Tibial nerve (tissue), 4 donors: ENCODE measurements at regions not wholly inside any gene's neighbourhood (a gene's known extent, or its start where the extent isn't known, plus 50 kb on each side); places are given as distances from the start of the nearest gene placed in this dataset.

Source experiments
- DNase-seq, 2 donors: peaks; one replicate each; pipeline ENCODE4 v3.0.0-alpha.2; 2019; ENCODE audit warnings: low spot score in 2 of 2
- H3K27ac ChIP-seq, 4 donors: fragments of 200-600 bp; sonication (generic) in 3 of 4; one replicate each; pipeline ENCODE4 v1.5.1; 2017 to 2019; ENCODE audit warnings: mild to moderate bottlenecking in 1 of 4
- H3K27me3 ChIP-seq, 2 donors: fragments of 200-600 bp; sonication (generic) in 1 of 2; one replicate each; pipeline versions ENCODE4 v1.5.1 to v1.6.0; 2017 to 2019
- H3K36me3 ChIP-seq, 3 donors: fragments of 200-600 bp; sonication (generic); one replicate each; pipeline ENCODE4 v1.5.1; 2018 to 2019
- H3K4me1 ChIP-seq, 4 donors: fragments of 200-600 bp; sonication (generic) in 3 of 4; one replicate each; pipeline ENCODE4 v1.5.1; 2017 to 2019
- H3K4me3 ChIP-seq, 4 donors: fragments of 200-600 bp; sonication (generic) in 3 of 4; one replicate each; pipeline ENCODE4 v1.5.1; 2017 to 2019; ENCODE audit warnings: mild to moderate bottlenecking in 1 of 4, moderate library complexity in 1 of 4
- H3K9me3 ChIP-seq, 4 donors: fragments of 200-600 bp; sonication (generic) in 3 of 4; one replicate each; pipeline ENCODE4 v1.5.1; 2017 to 2019
- CTCF ChIP-seq, 5 experiments: fragments of 200-600 bp in 3 of 5; fragments of 450-650 bp in 2 of 5; sonication (generic) in 3 of 5; IDR thresholded peaks; one replicate each; pipeline ENCODE4 v1.5.1; 2016 to 2019; ENCODE audit warnings: antibody characterized with exemption in 5 of 5, mild to moderate bottlenecking in 3 of 5, moderate library complexity in 2 of 5
- EP300 ChIP-seq, 2 donors: sonication (generic); formaldehyde crosslinking; IDR thresholded peaks; one replicate each; pipeline ENCODE4 v1.6.1; 2017; ENCODE audit warnings: antibody characterized with exemption in 2 of 2, mild to moderate bottlenecking in 1 of 2
- POLR2A ChIP-seq, 2 donors: fragments of 450-650 bp; IDR thresholded peaks; one replicate each; pipeline ENCODE4 v1.6.1; 2017; ENCODE audit warnings: antibody characterized with exemption in 2 of 2, mild to moderate bottlenecking in 2 of 2, moderate library complexity in 2 of 2
- WGBS, 2 donors: methylation state at CpG; one replicate each; pipeline ENCODE4 v1.1.5; 2018; 5-methylcytosine and 5-hydroxymethylcytosine counted together

GRCh38 chrX:6384371-6384770, 150.5 kb downstream of the VCX3A start:
- TF ChIP-seq POLR2A (IDR thresholded peaks at IDR 0.05) (no peak), EP300 (IDR thresholded peaks at IDR 0.05) (no peak), CTCF (IDR thresholded peaks at IDR 0.05) (no peak)
- H3K27ac ChIP-seq = peak overlapping the region in 2 of 4 donors; percentile 41 to 55
- no peaks in the 10 kb centered on the region for H3K9me3 ChIP-seq
- no peaks in the 10 kb centered on the region for H3K36me3 ChIP-seq
- no peaks in the 10 kb centered on the region for H3K4me1 ChIP-seq
- no peak overlapping the region for H3K4me3 ChIP-seq
- 12 to 41% methylated on average over 6 of the region's 6 CpGs for WGBS, 2 donors
- H3K27me3 ChIP-seq = no peaks in the 10 kb centered on the region
- DNase-seq = no peak

GRCh38 chrX:6383917-6384316, 151.0 kb downstream of the VCX3A start:
- Histone ChIP-seq H3K9me3 (no peaks in the 10 kb centered on the region), H3K36me3 (no peaks in the 10 kb centered on the region), H3K27me3 (no peaks in the 10 kb centered on the region), H3K4me3 (no peak overlapping the region), H3K27ac (peak overlapping the region in 1 of 4 donors; percentile 55), H3K4me1 (no peaks in the 10 kb centered on the region)
- WGBS, 2 donors = 0 to 4% methylated on average over 5 of the region's 5 CpGs
- TF ChIP-seq CTCF (IDR thresholded peaks at IDR 0.05) (no peak), EP300 (IDR thresholded peaks at IDR 0.05) (no peak), POLR2A (IDR thresholded peaks at IDR 0.05) (no peak)
- DNase-seq = no peak

DNA sequence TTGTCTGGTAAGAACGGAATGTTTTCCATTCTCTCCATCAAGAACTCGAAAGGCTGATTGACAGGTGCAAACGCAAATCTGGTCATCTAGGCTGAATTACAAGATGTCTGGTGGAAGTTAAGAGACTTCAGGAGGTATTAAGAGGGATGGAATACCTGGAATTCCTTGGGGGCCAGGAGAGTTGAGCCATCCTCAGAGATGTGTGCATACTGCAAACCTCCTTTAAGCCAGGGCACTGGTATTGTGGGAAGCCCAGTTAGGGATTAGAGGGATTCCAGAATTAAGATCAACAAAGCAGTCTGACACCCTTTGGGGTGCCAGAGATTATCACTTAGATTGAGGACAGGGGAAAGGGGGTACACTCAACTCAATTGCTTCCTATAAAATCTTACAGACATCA, 151.4 kb downstream of the VCX3A start:
- Histone ChIP-seq H3K4me3 (no peak overlapping the region), H3K27ac (peak overlapping the region in 1 of 4 donors; percentile 55), H3K9me3 (no peaks in the 10 kb centered on the region), H3K27me3 (no peaks in the 10 kb centered on the region), H3K4me1 (no peaks in the 10 kb centered on the region), H3K36me3 (no peaks in the 10 kb centered on the region)
- TF ChIP-seq EP300 (IDR thresholded peaks at IDR 0.05) (no peak), CTCF (IDR thresholded peaks at IDR 0.05) (no peak), POLR2A (IDR thresholded peaks at IDR 0.05) (no peak)
- WGBS, 2 donors = 60 to 80% methylated on average over 2 to 3 of the region's 3 CpGs
- DNase-seq = no peak

GRCh38 chrX:6382284-6382683, 152.6 kb downstream of the VCX3A start:
- TF ChIP-seq CTCF (IDR thresholded peaks at IDR 0.05) = no peak
- TF ChIP-seq EP300 (IDR thresholded peaks at IDR 0.05) = no peak
- no peak for TF ChIP-seq POLR2A (IDR thresholded peaks at IDR 0.05)

GRCh38 chrX:6377103-6377764, 148.6 kb upstream of the NLGN4X start:
- TF ChIP-seq EP300 (IDR thresholded peaks at IDR 0.05) (no peak), POLR2A (IDR thresholded peaks at IDR 0.05) (no peak), CTCF (IDR thresholded peaks at IDR 0.05) (no peak)
- no peaks in the 10 kb centered on the region for H3K27me3 ChIP-seq
- DNase-seq = no peak
- no peaks in the 10 kb centered on the region for H3K36me3 ChIP-seq
- no peak overlapping the region for H3K4me3 ChIP-seq
- no peaks in the 10 kb centered on the region for H3K9me3 ChIP-seq
- no peaks in the 10 kb centered on the region for H3K4me1 ChIP-seq
- WGBS, 2 donors = 55 to 70% methylated on average over 3 of the region's 3 CpGs
- no peak overlapping the region for H3K27ac ChIP-seq

More at GRCh38 chrX:6382284-6382683, 152.6 kb downstream of the VCX3A start:
- Histone ChIP-seq H3K27me3 (no peaks in the 10 kb centered on the region), H3K36me3 (no peaks in the 10 kb centered on the region), H3K9me3 (no peaks in the 10 kb centered on the region), H3K27ac (no peak overlapping the region), H3K4me1 (no peaks in the 10 kb centered on the region), H3K4me3 (no peak overlapping the region)
- 80 to 86% methylated on average over 9 of the region's 9 CpGs for WGBS, 2 donors
- no peak for DNase-seq
